ENCODE measurements at regions not wholly inside any gene's neighbourhood (a gene's known extent, or its start where the extent isn't known, plus 50 kb on each side); places are given as distances from the start of the nearest gene placed in this dataset.

DNA sequence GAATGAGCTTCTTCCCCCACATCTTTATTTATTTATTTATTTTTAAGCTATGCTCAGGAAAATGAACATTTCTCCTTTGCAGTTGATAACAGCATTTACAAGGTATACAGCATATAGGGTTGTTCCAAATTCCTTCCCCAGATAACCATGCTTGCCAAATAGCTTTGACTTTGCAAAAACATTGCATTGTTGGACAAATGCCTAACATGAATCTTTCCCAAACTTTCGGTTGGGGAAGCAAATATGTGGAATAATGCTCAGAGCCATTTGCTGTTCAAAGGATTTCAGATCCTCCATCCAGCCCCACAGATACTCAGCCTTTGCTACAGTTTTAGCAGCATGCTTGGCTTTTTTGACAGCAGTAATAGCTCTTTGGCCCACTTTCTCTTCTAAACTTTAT, 127.2 kb upstream of the AGA start:
- TF ChIP-seq, protein P1, sequence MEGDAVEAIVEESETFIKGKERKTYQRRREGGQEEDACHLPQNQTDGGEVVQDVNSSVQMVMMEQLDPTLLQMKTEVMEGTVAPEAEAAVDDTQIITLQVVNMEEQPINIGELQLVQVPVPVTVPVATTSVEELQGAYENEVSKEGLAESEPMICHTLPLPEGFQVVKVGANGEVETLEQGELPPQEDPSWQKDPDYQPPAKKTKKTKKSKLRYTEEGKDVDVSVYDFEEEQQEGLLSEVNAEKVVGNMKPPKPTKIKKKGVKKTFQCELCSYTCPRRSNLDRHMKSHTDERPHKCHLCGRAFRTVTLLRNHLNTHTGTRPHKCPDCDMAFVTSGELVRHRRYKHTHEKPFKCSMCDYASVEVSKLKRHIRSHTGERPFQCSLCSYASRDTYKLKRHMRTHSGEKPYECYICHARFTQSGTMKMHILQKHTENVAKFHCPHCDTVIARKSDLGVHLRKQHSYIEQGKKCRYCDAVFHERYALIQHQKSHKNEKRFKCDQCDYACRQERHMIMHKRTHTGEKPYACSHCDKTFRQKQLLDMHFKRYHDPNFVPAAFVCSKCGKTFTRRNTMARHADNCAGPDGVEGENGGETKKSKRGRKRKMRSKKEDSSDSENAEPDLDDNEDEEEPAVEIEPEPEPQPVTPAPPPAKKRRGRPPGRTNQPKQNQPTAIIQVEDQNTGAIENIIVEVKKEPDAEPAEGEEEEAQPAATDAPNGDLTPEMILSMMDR (conservative IDR thresholded peaks at IDR 0.05), result no peak
- TF ChIP-seq ZFX (IDR thresholded peaks at IDR 0.05), result no peak
- no peak overlapping the region for H3K27ac ChIP-seq

DNA sequence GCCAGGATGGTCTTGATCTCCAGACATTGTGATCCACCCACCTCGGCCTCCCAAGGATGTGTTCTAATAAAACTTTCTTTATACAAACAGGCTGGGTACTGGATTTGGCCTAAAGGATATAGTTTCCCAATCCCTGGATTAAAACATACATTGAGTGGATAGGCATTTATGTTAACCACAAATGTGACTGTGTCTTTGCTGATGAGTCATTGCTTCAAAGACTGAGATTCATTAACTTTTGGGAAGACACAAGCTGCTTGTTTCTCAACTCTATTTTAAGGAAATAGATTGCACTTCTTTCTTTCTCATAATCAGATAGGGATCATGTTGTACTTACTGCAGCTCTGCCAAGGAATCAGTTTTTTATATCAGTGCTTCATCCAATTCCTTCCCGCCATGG, 131.3 kb upstream of the AGA start:
- H3K27ac ChIP-seq, result no peak overlapping the region
- TF ChIP-seq, protein P1 (conservative IDR thresholded peaks at IDR 0.05), result no peak
- no peak for TF ChIP-seq ZFX (IDR thresholded peaks at IDR 0.05)

DNA sequence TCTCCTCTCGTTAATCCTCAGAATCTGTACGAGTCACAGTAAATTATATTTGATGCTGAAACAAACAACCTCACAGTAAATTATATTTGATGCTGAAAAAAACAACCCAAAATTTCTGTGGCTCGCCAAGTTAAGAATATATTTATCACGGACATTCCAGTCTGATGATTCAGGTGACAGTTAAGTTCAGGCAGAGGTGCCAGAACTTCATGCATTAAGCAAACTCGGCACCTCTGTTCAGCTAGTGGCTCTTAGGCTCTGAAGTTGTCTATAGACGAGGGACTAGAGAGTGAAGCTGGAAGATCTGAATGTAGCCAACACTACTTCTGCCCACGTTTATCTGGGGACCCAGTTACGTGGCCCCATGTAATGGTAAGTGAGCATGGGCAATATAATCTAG, 132.2 kb upstream of the AGA start:
- TF ChIP-seq, protein P1 (conservative IDR thresholded peaks at IDR 0.05), result no peak
- no peak for TF ChIP-seq ZFX (IDR thresholded peaks at IDR 0.05)
- no peak overlapping the region for H3K27ac ChIP-seq

DNA sequence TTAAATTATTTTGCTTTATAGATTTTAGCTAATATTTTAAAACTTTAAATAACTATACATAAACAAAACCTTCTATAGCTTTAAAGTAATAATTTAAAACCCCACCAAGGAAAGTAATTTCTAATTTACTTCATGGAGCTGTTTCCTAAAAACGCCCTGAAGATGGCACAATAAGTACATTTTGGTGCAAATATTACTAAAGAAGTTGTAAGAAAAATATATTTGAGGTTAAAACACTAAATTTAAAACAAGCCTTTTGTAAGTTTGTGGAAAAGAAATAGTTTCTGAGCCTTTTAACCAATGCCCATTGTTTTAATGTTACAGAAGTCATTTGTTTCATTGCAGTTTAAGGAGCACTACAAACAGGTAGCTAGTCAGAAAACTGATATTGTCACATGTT, 137.4 kb upstream of the AGA start:
- TF ChIP-seq ZFX (IDR thresholded peaks at IDR 0.05), result no peak
- TF ChIP-seq, protein P1 (conservative IDR thresholded peaks at IDR 0.05), result peak; percentile 48
- no peak overlapping the region for H3K27ac ChIP-seq

DNA sequence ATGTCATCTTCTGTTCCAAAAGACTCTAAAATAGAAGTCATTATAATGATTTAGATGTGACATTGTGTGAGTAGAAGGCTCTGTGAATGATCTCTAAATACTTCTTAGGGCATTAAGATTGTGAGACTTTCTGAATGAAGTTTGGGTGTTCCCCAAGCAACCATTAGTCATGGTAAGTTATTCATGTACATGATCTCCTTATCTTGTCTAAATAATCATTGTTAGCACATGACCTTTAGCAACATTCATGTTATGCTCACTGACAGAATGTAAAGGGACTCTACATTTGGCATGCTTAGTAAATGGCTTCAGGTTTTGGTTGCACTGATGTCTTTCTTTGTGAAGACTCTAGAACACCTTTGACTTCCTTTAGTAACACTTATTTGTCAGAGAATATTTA, 140.8 kb upstream of the AGA start:
- no peak for TF ChIP-seq ZFX (IDR thresholded peaks at IDR 0.05)
- TF ChIP-seq, protein P1 (conservative IDR thresholded peaks at IDR 0.05), result no peak
- no peak overlapping the region for H3K27ac ChIP-seq

DNA sequence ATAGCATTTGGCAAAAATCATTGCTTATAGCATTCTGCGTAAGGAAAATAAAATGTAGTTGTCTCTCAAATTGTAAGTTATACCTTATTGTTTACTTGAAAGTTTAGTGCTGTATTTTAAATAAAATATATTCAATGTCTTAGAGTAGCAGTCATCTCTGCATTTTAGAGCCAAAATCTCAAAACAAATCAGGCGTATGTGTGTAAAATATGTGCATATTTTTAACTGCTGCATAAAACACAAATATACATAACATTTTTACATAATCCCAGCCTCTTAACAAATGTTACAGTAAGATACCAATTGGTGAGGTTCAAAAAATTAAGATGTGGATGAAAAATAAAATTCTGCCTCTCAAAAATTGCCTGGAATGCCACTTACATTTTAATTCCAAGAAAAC, 145.8 kb upstream of the AGA start:
- no peak overlapping the region for H3K27ac ChIP-seq
- TF ChIP-seq ZFX (IDR thresholded peaks at IDR 0.05), result no peak
- TF ChIP-seq, protein P1 (conservative IDR thresholded peaks at IDR 0.05), result no peak

DNA sequence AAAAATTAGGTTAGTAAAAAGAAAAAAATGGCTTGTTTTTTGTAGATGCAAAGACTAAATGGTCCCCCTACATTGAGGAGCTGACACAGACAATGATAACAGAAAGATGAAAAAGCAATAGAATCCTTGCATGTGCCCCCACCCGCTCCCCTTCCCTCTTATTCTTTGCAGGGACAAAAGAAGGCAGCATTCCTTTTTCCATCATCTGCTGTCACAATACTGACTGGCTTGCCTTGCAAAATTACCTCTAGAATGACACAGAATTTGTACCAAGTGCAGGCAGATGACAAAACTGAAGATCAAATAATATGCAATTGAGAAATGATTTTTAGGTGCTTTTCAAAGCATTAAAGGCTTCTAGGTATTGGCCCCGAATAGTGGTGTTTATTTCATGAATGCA, 153.1 kb upstream of the AGA start:
- no peak overlapping the region for H3K27ac ChIP-seq
- no peak for TF ChIP-seq ZFX (IDR thresholded peaks at IDR 0.05)
- TF ChIP-seq, protein P1 (conservative IDR thresholded peaks at IDR 0.05), result no peak

Data from C4-2B (cell line).